HG03354 (cell line): ENCODE measurements at regions not wholly inside any gene's neighbourhood (a gene's known extent, or its start where the extent isn't known, plus 50 kb on each side); places are given as distances from the start of the nearest gene placed in this dataset.
"Not testable (repeated sequence)": the region's sequence is repeated elsewhere in the genome, so short reads cannot be mapped to it uniquely, and the experiment has no call there.

ENCODE experiments used
- ATAC-seq: cut with Tn5 transposase; IDR thresholded peaks from one replicate; pipeline ENCODE4 v1.9.1; 2021; ENCODE audit warnings: mild to moderate bottlenecking; ENCODE audit not compliant: unreplicated experiment, poor library complexity, severe bottlenecking

- no peak for ATAC-seq
Measured at GRCh38 chr15:20348900-20349773, 192.5 kb downstream of the GOLGA6L6 start.

DNA sequence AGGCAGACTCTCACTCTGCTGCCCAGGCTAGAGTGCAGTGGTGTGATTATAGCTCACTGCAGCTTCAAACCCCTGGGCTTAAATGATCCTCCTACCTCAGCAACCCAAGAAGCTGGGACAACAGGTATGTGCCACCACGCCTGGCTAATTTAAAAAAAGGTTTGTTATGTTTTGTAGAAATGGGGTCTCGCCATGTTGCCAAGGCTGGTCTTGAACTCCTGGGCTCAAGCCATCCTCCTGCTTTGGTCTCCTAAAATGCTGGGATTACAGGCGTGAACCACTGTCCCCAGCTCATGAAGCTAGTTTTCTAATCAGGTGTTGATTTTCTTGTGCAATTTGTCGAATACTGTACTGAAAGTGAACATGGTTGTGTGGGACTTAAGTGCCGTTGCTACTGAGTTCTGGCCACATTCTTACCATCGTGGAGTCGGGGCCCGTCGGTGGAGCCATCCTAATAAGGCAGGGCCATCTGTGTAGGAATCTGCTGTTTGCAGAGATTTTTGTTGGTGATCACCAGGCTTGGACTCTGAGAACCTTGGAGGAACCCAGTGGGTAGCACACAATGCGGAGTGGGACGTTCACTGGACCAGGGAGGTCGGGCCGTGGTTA lies 193.2 kb downstream of the GOLGA6L6 start:
- no peak for ATAC-seq

GRCh38 chr15:20346082-20346805 lies 195.4 kb downstream of the GOLGA6L6 start:
- ATAC-seq = no peak

DNA sequence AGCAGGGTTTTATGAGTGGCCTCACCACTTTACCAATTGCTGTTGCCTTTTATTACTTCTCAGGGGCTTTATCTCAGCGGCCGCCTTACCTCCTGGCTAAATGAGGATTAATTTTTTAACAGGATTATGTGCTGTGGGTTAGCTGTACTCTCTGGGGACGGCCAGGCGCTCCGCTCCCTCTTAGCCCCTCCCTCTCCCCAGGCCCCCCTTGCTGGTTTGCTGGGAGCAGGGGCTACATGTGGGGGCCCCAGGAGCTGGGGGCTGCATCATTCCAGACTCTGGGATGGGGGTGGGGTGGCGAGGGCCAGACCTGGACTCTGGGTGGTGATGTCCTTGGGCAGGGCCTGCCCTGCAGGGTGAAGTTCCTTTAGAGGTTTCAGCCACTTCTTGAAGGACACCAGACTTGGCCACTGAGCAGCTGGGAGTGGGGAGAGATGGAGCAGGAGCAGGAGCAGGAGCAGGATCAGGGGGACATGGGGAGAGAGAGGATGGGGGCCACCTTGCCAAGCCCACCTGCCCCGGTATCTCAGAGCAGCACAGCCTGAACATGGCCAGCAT lies 196.1 kb downstream of the GOLGA6L6 start:
- ATAC-seq = no peak

DNA sequence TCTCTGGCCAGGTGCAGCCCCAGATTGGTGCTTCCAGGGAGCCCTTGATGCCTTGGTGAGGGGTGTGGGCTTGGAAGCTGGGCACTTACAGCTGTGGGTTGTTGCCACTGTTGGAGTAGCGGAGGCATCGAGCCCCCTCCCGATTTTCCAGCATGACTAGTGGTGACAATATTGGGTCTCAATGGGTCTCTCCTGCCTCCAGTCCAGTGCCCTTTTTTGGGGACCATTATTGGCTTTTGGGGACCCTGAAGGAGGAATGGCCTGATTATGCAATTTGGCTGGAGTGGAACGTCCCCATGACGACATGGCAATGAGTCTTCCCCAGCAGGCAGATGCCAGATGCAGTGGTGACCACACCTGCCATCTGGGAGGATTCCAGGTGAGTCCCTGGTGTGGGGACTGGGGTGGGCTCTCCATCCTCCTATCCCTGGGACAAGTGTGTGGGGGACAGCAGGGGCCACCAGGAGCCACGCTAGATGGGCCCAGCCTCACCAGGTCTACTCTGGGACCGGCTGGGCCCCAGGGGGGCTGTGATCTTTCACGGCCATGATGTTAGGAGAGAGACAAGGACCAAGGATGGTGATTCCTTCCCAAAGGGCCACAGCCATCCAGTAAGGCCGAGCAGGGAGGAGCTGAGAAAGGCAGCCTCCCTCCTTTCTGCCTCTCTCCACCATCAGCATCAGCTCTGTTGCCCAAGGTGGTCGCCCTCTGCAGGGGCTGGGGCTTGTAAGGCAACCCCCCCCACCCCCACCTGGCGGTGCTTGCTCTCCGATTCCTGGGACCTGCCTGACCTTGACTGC lies 196.8 kb downstream of the GOLGA6L6 start:
- ATAC-seq = no peak

- ATAC-seq = not testable (repeated sequence)
Measured at GRCh38 chr15:20343395-20344211, 198.0 kb downstream of the GOLGA6L6 start.

DNA sequence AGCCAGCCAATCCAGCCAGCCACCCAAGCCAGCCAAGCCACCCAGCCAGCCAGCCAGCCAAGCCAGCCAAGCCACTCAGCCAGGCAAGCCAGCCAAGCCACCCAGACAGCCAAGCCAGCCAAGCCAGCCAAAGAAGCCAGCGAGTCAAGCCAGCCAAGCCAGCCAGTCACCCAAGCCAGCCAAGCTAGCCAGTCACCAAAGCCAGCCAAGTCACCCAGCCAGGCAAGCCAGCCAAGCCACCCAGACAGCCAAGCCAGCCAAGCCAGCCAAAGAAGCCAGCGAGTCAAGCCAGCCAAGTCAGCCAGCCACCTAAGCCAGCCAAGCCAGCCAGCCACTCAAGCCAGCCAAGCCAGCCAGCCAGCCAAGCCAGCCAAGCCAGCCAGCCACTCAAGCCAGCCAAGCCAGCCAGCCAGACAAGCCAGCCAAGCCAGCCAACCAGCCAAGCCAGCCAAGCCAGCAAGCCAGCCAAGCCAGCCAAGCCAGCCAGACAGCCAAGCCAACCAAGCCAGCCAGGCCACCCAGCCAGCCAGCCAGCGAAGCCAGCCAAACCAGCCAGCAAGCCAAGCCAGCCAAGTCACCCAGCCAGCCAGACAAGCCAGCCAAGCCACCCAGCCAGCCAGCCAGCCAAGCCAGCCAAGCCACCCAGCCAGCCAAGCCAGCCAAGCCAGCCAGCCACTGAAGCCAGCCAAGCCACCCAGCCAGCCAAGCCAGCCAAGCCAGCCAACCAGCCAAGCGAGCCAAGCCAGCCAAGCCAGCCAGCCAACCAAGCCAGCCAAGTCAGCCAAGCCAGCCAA lies 198.8 kb downstream of the GOLGA6L6 start:
- ATAC-seq = not testable (repeated sequence)

- ATAC-seq = no peak
Measured at GRCh38 chr15:20341901-20342600, 199.5 kb downstream of the GOLGA6L6 start.

DNA sequence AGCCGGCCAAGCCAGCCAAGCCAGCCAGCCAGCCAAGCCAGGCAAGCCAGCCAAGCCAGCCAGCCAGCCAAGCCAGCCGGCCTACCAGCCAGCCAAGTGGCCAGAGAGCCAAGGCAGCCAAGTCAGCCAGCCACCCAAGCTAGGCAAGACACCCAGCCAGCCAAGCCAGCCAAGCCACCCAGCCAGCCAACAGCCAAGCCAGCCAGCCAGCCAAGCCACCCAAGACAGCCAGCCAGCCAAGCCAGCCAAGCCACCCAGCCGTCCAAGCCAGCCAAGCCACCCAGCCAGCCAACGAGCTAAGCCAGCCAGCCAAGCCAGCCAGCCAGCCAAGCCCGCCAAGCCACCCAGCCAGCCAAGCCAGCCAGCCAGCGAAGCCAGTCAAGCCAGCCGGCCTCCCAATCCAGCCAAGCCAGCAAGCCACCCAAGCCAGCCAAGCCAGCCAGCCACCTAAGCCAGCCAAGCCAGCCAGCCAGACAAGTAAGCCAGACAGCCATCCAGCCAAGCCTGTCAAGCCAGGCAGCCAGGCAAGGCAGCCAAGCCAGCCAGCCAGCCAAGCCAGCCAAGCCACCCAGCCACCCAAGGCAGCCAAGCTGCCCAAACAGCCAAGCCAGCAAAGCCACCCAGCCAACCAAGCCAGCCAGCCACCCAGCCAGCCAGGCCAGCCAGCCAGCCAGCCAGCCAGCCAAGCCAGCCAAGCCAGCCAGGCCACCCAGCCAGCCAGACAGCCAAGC lies 200.5 kb downstream of the GOLGA6L6 start:
- no peak for ATAC-seq

- ATAC-seq = no peak
Measured at GRCh38 chr15:20340331-20340811, 201.2 kb downstream of the GOLGA6L6 start.

- not testable (repeated sequence) for ATAC-seq
Measured at GRCh38 chr15:20339086-20339791, 202.4 kb downstream of the GOLGA6L6 start.

DNA sequence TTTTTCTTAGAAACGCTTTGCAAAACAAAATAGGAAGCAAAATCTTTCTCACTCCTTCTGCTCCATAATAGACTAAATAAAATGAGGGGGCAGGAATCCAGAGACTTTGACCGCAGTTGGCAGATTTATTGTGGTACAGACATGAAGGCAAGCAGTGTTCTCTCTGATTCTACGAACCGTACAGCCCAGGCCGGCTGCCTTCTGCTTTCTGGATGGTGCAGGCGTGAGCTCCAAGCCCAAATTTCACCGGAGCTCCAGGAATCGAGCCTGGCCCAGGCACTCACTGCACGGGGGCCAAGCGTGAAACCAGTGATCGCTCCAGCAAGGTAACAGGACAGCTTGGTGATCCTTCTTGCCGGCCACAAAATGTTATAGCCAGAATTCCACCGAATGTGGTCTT lies 202.9 kb downstream of the GOLGA6L6 start:
- ATAC-seq = not testable (repeated sequence)

- not testable (repeated sequence) for ATAC-seq
Measured at GRCh38 chr15:20337238-20337637, 204.4 kb downstream of the GOLGA6L6 start.

GRCh38 chr15:20334451-20334850 lies 207.1 kb downstream of the GOLGA6L6 start:
- ATAC-seq = not testable (repeated sequence)

GRCh38 chr15:20325751-20326150 lies 215.8 kb downstream of the GOLGA6L6 start:
- ATAC-seq = not testable (repeated sequence)

DNA sequence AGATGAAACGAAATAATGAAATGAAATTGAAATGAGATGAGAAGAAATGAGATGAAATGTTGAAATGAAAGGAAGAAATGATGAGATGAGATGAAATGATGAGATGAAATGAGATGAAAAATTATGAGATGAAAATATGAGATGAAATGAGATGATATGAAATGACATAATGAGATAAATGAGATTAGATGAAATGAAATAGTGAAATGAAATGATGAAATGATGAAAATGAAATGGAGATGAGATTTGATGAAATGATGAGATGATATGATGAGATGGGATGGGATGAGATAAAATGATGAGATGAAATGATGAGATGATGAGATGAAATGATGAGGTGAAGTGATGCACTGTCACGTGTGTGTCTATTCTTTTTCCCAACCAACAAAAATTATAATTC lies 224.5 kb downstream of the GOLGA6L6 start:
- not testable (repeated sequence) for ATAC-seq
